Thymus (tissue), 11 donors: ENCODE measurements at regions not wholly inside any gene's neighbourhood (a gene's known extent, or its start where the extent isn't known, plus 50 kb on each side); places are given as distances from the start of the nearest gene placed in this dataset.
"Not testable (repeated sequence)": the region's sequence is repeated elsewhere in the genome, so short reads cannot be mapped to it uniquely, and the experiment has no call there.

Experiments
- DNase-seq, 9 donors: peaks; one replicate each; pipeline ENCODE4 v3.0.0-alpha.2; 2013; ENCODE audit warnings: low spot score in 9 of 9, low read depth in 6 of 9, missing footprints in 1 of 9
- H3K27ac ChIP-seq, 2 donors: one replicate each; pipeline ENCODE4 v1.5.1; 2013; ENCODE audit warnings: control low read depth in 1 of 2, low read depth in 1 of 2, low read length in 1 of 2, mild to moderate bottlenecking in 1 of 2, moderate library complexity in 1 of 2
- H3K27me3 ChIP-seq, 2 donors: one replicate each; pipeline ENCODE4 v1.5.1; 2013; ENCODE audit warnings: low read length in 1 of 2; ENCODE audit not compliant: control insufficient read depth in 2 of 2, insufficient read depth in 1 of 2
- H3K36me3 ChIP-seq, 2 donors: one replicate each; pipeline ENCODE4 v1.5.1; 2013; ENCODE audit warnings: low read length in 1 of 2, mild to moderate bottlenecking in 1 of 2, moderate library complexity in 1 of 2; ENCODE audit not compliant: control insufficient read depth in 2 of 2, insufficient read depth in 2 of 2
- H3K4me1 ChIP-seq, 2 donors: one replicate each; pipeline ENCODE4 v1.5.1; 2013; ENCODE audit warnings: low read length in 2 of 2; ENCODE audit not compliant: control insufficient read depth in 2 of 2, insufficient read depth in 2 of 2
- H3K4me3 ChIP-seq, 2 donors: one replicate each; pipeline ENCODE4 v1.5.1; 2013; ENCODE audit warnings: low read length in 2 of 2, control low read depth in 1 of 2, mild to moderate bottlenecking in 1 of 2
- H3K9me3 ChIP-seq, 2 donors: one replicate each; pipeline ENCODE4 v1.5.1; 2013; ENCODE audit warnings: low read length in 1 of 2, mild to moderate bottlenecking in 1 of 2; ENCODE audit not compliant: control insufficient read depth in 2 of 2, insufficient read depth in 1 of 2
- WGBS: extraction: QIAGEN DNeasy Blood & Tissue Kit; methylation state at CpG from one replicate; pipeline ENCODE4 v1.1.7; 2013; 5-methylcytosine and 5-hydroxymethylcytosine counted together
- donor health status: healthy.

- Histone ChIP-seq H3K36me3 (no peaks in the 10 kb centered on the region), H3K27ac (no peak overlapping the region), H3K4me1 (no peaks in the 10 kb centered on the region), H3K27me3 (no peaks in the 10 kb centered on the region), H3K4me3 (no peak overlapping the region), H3K9me3 (peaks cover 0 to 13% of the 10 kb centered on the region in 2 donors)
- no peak for DNase-seq
These were observed 71.2 kb upstream of the SLIT2 start for GRCh38 chr4:20180509-20180908.

GRCh38 chr4:20178902-20179576 lies 72.7 kb upstream of the SLIT2 start:
- 95% methylated on average over 24 of the region's 24 CpGs for WGBS
- Histone ChIP-seq H3K27ac (no peak overlapping the region), H3K27me3 (no peaks in the 10 kb centered on the region), H3K36me3 (no peaks in the 10 kb centered on the region), H3K4me3 (no peak overlapping the region), H3K4me1 (no peaks in the 10 kb centered on the region), H3K9me3 (peaks cover 0 to 13% of the 10 kb centered on the region in 2 donors)
- DNase-seq = no peak

GRCh38 chr4:20176881-20177280 lies 74.8 kb upstream of the SLIT2 start:
- no peak overlapping the region for H3K27ac ChIP-seq
- DNase-seq = no peak
- H3K36me3 ChIP-seq = no peaks in the 10 kb centered on the region
- H3K4me3 ChIP-seq = no peak overlapping the region
- H3K27me3 ChIP-seq = no peaks in the 10 kb centered on the region
- no peaks in the 10 kb centered on the region for H3K4me1 ChIP-seq
- 89% methylated on average over 2 of the region's 2 CpGs for WGBS
- H3K9me3 ChIP-seq = peaks cover 0 to 13% of the 10 kb centered on the region in 2 donors

- no peak for DNase-seq
- no peaks in the 10 kb centered on the region for H3K9me3 ChIP-seq
- no peak overlapping the region for H3K27ac ChIP-seq
- H3K27me3 ChIP-seq = no peaks in the 10 kb centered on the region
- WGBS = 95% methylated on average over 1 of the region's 1 CpG
- no peaks in the 10 kb centered on the region for H3K4me1 ChIP-seq
- H3K4me3 ChIP-seq = no peak overlapping the region
- no peaks in the 10 kb centered on the region for H3K36me3 ChIP-seq
These were observed 79.5 kb upstream of the SLIT2 start for GRCh38 chr4:20172070-20172760.

- Histone ChIP-seq H3K9me3 (no peaks in the 10 kb centered on the region), H3K27me3 (no peaks in the 10 kb centered on the region)
These were observed 85.2 kb upstream of the SLIT2 start for GRCh38 chr4:20166544-20166943.

GRCh38 chr4:20159516-20159915 lies 92.2 kb upstream of the SLIT2 start:
- WGBS = 96% methylated on average over 2 of the region's 2 CpGs

More at GRCh38 chr4:20166544-20166943, 85.2 kb upstream of the SLIT2 start:
- 58% methylated on average over 3 of the region's 3 CpGs for WGBS
- no peak for DNase-seq
- no peaks in the 10 kb centered on the region for H3K4me1 ChIP-seq
- H3K36me3 ChIP-seq = no peaks in the 10 kb centered on the region
- H3K27ac ChIP-seq = no peak overlapping the region
- H3K4me3 ChIP-seq = no peak overlapping the region

GRCh38 chr4:20158195-20158594 lies 93.5 kb upstream of the SLIT2 start:
- Histone ChIP-seq H3K36me3 (no peaks in the 10 kb centered on the region), H3K27ac (no peak overlapping the region), H3K4me3 (no peak overlapping the region), H3K27me3 (no peaks in the 10 kb centered on the region), H3K4me1 (no peaks in the 10 kb centered on the region), H3K9me3 (peaks cover 0 to 5% of the 10 kb centered on the region in 2 donors)
- WGBS = 90% methylated on average over 2 of the region's 2 CpGs
- DNase-seq = no peak

More at GRCh38 chr4:20159516-20159915, 92.2 kb upstream of the SLIT2 start:
- H3K4me3 ChIP-seq = no peak overlapping the region
- H3K36me3 ChIP-seq = no peaks in the 10 kb centered on the region
- peaks cover 0 to 5% of the 10 kb centered on the region in 2 donors for H3K9me3 ChIP-seq
- no peaks in the 10 kb centered on the region for H3K4me1 ChIP-seq
- DNase-seq = no peak
- H3K27me3 ChIP-seq = no peaks in the 10 kb centered on the region
- H3K27ac ChIP-seq = no peak overlapping the region

GRCh38 chr4:20151436-20151835 lies 100.3 kb upstream of the SLIT2 start:
- no peaks in the 10 kb centered on the region for H3K36me3 ChIP-seq
- 74% methylated on average over 2 of the region's 2 CpGs for WGBS

GRCh38 chr4:20149143-20149542 lies 102.6 kb upstream of the SLIT2 start:
- WGBS = 94% methylated on average over 3 of the region's 3 CpGs
- not testable (repeated sequence) for H3K9me3 ChIP-seq, H3K4me1 ChIP-seq, H3K4me3 ChIP-seq, H3K36me3 ChIP-seq, DNase-seq, H3K27me3 ChIP-seq, H3K27ac ChIP-seq

More at GRCh38 chr4:20151436-20151835, 100.3 kb upstream of the SLIT2 start:
- DNase-seq = no peak
- H3K27ac ChIP-seq = no peak overlapping the region
- no peaks in the 10 kb centered on the region for H3K4me1 ChIP-seq
- H3K9me3 ChIP-seq = peaks cover 0 to 5% of the 10 kb centered on the region in 2 donors
- H3K27me3 ChIP-seq = no peaks in the 10 kb centered on the region
- no peak overlapping the region for H3K4me3 ChIP-seq
